ENCODE measurements at regions not wholly inside any gene's neighbourhood (a gene's known extent, or its start where the extent isn't known, plus 50 kb on each side); places are given as distances from the start of the nearest gene placed in this dataset.

- TF ChIP-seq CTCF (conservative IDR thresholded peaks at IDR 0.05; ENCODE audit: low read depth, low read length) (no peak), EZH2 (IDR thresholded peaks at IDR 0.05; ENCODE audit: low read length, unreplicated experiment) (no peak)
These were observed 541.3 kb upstream of the KCNMB2 start for GRCh38 chr3:177994976-177995375.

Data from PC-3 (cell line).